ENCODE measurements at regions not wholly inside any gene's neighbourhood (a gene's known extent, or its start where the extent isn't known, plus 50 kb on each side); places are given as distances from the start of the nearest gene placed in this dataset.

- no peak overlapping the region for H3K27ac ChIP-seq (ENCODE audit: low read depth, low read length)
- no peak overlapping the region for H3K4me2 ChIP-seq (ENCODE audit: insufficient read depth, low read length)
- no peak overlapping the region for H3K4me3 ChIP-seq (ENCODE audit: insufficient read depth, low read length)
- TF ChIP-seq CTCF (IDR thresholded peaks at IDR 0.05; ENCODE audit: extremely low read depth, low read depth, low read length), result no peak
- no peak for DNase-seq (ENCODE audit: insufficient read length, low spot score, missing footprints)
- H3K4me1 ChIP-seq (ENCODE audit: insufficient read depth, low read length), result no peaks in the 10 kb centered on the region
- no peaks in the 10 kb centered on the region for H3K27me3 ChIP-seq (ENCODE audit: insufficient read depth, low read length)
- H3K36me3 ChIP-seq (ENCODE audit: insufficient read depth, low read length), result no peaks in the 10 kb centered on the region
- no peaks in the 10 kb centered on the region for H3K9me3 ChIP-seq (ENCODE audit: low read depth, low read length)
- H3K79me2 ChIP-seq (ENCODE audit: insufficient read depth, low read length), result no peaks in the 10 kb centered on the region
- no peak overlapping the region for H2AFZ ChIP-seq (ENCODE audit: low read length)
- H4K20me1 ChIP-seq (ENCODE audit: insufficient read depth, low read length), result no peaks in the 10 kb centered on the region
These were observed 1016.8 kb downstream of the NTRK3 start for GRCh38 chr15:87239582-87240230.

GRCh38 chr15:87238451-87239068, 1018.0 kb downstream of the NTRK3 start:
- Histone ChIP-seq H3K4me3 (ENCODE audit: insufficient read depth, low read length) (no peak overlapping the region), H2AFZ (ENCODE audit: low read length) (no peak overlapping the region), H3K36me3 (ENCODE audit: insufficient read depth, low read length) (no peaks in the 10 kb centered on the region), H3K4me1 (ENCODE audit: insufficient read depth, low read length) (no peaks in the 10 kb centered on the region), H4K20me1 (ENCODE audit: insufficient read depth, low read length) (no peaks in the 10 kb centered on the region), H3K4me2 (ENCODE audit: insufficient read depth, low read length) (no peak overlapping the region), H3K27me3 (ENCODE audit: insufficient read depth, low read length) (no peaks in the 10 kb centered on the region), H3K9me3 (ENCODE audit: low read depth, low read length) (no peaks in the 10 kb centered on the region), H3K79me2 (ENCODE audit: insufficient read depth, low read length) (no peaks in the 10 kb centered on the region), H3K27ac (ENCODE audit: low read depth, low read length) (no peak overlapping the region)
- no peak for DNase-seq (ENCODE audit: insufficient read length, low spot score, missing footprints)
- TF ChIP-seq CTCF (IDR thresholded peaks at IDR 0.05; ENCODE audit: extremely low read depth, low read depth, low read length), result no peak

GRCh38 chr15:87228460-87228859, 1028.1 kb downstream of the NTRK3 start:
- no peak overlapping the region for H2AFZ ChIP-seq (ENCODE audit: low read length)
- H3K27ac ChIP-seq (ENCODE audit: low read depth, low read length), result no peak overlapping the region
- H3K4me1 ChIP-seq (ENCODE audit: insufficient read depth, low read length), result peaks cover 17% of the 10 kb centered on the region
- no peak overlapping the region for H3K4me3 ChIP-seq (ENCODE audit: insufficient read depth, low read length)
- H3K9me3 ChIP-seq (ENCODE audit: low read depth, low read length), result no peaks in the 10 kb centered on the region
- no peak for DNase-seq (ENCODE audit: insufficient read length, low spot score, missing footprints)
- H3K4me2 ChIP-seq (ENCODE audit: insufficient read depth, low read length), result no peak overlapping the region
- no peaks in the 10 kb centered on the region for H3K27me3 ChIP-seq (ENCODE audit: insufficient read depth, low read length)
- no peaks in the 10 kb centered on the region for H3K79me2 ChIP-seq (ENCODE audit: insufficient read depth, low read length)
- no peaks in the 10 kb centered on the region for H4K20me1 ChIP-seq (ENCODE audit: insufficient read depth, low read length)
- no peak for TF ChIP-seq CTCF (IDR thresholded peaks at IDR 0.05; ENCODE audit: extremely low read depth, low read depth, low read length)
- H3K36me3 ChIP-seq (ENCODE audit: insufficient read depth, low read length), result no peaks in the 10 kb centered on the region

- Histone ChIP-seq H3K4me1 (ENCODE audit: insufficient read depth, low read length) (peaks cover 17% of the 10 kb centered on the region), H3K36me3 (ENCODE audit: insufficient read depth, low read length) (no peaks in the 10 kb centered on the region), H3K4me2 (ENCODE audit: insufficient read depth, low read length) (no peak overlapping the region), H3K27me3 (ENCODE audit: insufficient read depth, low read length) (no peaks in the 10 kb centered on the region), H3K79me2 (ENCODE audit: insufficient read depth, low read length) (no peaks in the 10 kb centered on the region), H3K4me3 (ENCODE audit: insufficient read depth, low read length) (no peak overlapping the region), H2AFZ (ENCODE audit: low read length) (no peak overlapping the region), H3K9me3 (ENCODE audit: low read depth, low read length) (no peaks in the 10 kb centered on the region), H4K20me1 (ENCODE audit: insufficient read depth, low read length) (no peaks in the 10 kb centered on the region), H3K27ac (ENCODE audit: low read depth, low read length) (no peak overlapping the region)
- no peak for TF ChIP-seq CTCF (IDR thresholded peaks at IDR 0.05; ENCODE audit: extremely low read depth, low read depth, low read length)
- DNase-seq (ENCODE audit: insufficient read length, low spot score, missing footprints), result no peak
These were observed 1028.7 kb downstream of the NTRK3 start for GRCh38 chr15:87227846-87228245.

Data from osteoblast (primary cell).